HG03439 (cell line): ENCODE measurements at regions not wholly inside any gene's neighbourhood (a gene's known extent, or its start where the extent isn't known, plus 50 kb on each side); places are given as distances from the start of the nearest gene placed in this dataset.
A peak's percentile ranks its signal among the peaks of the same experiment; 100 is the strongest.
"Not testable (repeated sequence)": the region's sequence is repeated elsewhere in the genome, so short reads cannot be mapped to it uniquely, and the experiment has no call there.

Experiments used
- ATAC-seq: cut with Tn5 transposase; IDR thresholded peaks from one replicate; pipeline ENCODE4 v1.9.1; 2021; ENCODE audit warnings: mild to moderate bottlenecking, moderate library complexity; ENCODE audit not compliant: unreplicated experiment

DNA sequence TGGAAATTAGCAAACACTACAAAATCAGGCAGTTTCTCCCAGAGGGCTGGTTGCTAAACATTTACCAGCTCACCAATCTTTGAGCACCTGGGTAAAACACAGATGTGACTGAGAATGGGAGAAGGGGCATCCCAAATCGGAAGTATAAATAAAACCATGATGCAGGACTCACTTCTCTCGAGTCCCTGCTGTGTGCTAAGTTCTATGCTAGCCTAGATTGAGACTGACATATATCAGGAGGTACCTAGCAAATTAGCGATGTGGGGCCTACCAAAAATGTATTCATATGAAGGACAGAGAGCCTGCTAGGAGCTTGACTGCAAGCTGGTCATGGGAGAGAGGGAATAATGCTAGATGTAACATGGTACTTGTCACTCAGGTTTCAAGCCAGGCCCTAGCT lies 171.9 kb upstream of the PGRMC2 start:
- no peak for ATAC-seq

DNA sequence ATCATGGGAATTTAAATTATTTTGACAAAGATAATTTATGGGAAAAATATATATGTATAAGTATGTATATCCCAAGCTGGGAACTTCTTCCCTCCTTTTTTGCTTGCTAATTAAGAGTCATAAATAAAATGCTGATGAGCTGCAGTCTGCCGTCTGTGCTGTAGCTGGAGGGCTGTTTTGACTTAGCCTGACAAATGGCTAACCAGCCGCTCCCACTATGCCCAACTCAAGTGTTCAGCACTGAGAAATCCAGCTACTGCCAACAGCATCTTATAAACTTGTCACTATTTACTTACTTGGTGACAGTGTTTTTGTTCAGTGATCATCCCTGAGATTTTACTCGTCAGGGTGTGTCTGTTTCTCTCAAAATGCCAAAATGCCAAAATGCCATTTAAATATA lies 171.2 kb upstream of the PGRMC2 start:
- no peak for ATAC-seq

DNA sequence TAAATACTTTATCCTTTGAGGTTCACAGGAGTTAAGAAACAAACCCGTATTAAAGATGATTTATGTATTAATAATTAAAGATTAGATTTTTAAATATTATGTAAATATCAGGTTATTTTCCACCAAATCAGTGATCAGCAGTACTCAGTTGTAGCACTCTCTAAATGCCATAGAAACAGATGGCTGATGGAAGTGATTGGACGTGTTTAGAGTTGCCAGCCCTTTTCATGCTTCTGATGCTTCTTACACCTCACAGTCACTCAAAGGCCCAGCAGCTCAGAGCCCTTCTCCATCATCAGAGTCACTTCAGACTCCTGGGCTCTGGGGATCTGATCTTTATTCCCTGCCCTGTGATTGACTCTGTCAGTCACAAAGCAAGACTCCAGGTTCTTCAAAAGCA lies 170.1 kb upstream of the PGRMC2 start:
- no peak for ATAC-seq

DNA sequence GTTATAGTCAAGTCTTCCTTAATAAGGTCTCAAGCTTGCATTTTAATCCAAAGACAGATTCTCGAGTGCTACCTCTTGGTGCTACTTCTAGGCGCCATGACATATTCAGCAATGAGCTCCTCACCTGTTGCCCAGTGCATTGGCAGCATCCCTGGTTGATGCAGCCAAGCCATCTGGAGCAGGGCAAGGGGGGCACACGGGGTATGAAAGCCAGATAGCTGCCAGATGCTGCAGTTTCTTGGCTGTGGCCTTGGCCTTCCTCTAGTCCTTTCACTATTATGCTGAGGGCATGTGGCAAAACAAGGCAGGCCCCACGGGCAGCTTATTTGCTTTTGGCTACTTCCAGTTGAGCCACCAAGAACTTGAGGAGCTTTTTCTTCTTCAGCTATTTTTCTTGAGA lies 168.6 kb upstream of the PGRMC2 start:
- ATAC-seq = no peak

DNA sequence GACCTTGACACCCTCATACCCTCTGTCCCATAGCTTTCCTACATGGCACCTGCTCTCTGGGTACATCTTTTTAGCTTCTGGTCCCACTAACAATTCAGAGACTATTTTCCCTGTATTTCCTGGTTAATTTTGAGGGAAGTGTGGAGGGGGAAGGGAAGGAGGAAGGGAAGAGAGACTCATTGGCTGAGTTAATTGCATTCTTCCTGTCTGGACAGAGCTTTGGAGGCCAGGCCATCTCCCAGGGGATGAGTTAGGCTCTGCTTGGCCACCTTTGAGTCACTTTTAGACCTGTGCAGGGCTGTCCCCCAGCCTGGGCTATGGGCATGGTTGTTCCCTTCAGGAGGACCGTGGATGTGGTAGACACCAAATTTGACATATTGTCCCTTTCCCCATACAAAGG lies 167.9 kb upstream of the PGRMC2 start:
- no peak for ATAC-seq

DNA sequence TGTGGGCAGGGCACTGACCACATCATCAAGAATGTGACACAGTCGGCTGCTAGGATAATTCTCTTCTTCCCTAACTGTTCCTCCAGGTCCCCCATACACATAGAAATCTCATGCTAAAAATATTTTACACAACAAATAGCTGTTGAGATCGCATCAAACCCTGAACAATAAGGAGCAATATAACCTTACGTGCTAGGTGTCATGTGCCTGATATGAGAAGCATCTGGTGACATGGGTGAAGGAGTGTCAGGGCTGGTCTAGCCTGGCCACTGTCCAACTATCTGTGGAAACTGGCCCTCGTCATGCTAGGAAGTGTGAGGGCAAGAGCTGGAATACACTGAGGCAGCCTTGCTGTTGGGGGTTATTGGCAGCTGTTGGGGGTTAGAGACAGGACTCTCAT lies 167.3 kb upstream of the PGRMC2 start:
- no peak for ATAC-seq

DNA sequence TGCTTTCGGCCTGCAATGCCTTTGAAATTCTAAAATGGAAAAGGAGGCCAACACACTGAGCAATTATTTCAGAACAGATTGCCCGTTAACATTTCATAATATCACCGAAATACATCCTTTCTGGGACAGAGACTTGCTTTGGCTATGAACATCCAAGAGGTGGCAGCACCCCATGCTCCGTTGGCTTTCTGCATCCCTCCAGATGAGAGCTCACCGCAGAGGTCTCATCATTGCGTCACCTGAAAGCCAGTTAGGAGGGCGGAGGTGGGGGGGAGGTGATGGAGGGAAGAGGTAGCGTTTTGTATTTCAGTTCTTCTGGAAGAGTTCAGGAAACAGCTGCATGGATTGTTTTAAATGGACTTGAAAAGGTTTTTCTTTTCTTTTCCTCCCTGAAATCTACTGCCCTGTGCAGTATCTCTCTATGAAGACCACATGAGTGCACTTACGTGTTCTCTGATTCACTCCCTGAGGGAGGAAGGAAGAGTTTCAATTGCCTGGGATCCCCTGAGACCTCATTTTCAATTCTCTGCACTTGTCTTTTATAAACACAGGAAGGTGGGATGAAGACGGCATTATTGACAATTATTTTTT lies 166.8 kb upstream of the PGRMC2 start:
- ATAC-seq = peak; percentile 99

DNA sequence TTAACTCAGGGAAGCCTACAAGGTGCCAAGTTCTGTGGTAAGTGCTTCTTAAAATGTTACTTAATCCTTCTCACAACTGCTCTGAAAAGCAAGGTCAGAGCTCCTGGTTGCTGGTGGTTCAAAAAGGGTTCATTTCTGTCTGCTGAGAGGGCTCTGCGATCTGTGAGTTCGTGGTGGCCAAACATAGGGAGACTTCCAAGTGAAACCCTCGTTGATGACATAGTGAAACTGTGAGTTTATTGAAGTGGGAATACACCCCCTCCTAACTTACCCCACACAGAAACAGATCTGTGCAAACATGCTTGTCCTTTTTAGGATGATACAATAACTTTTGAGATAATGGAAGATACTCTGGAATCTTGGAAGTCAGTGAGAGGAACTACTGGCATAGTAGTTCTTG lies 164.8 kb upstream of the PGRMC2 start:
- no peak for ATAC-seq

DNA sequence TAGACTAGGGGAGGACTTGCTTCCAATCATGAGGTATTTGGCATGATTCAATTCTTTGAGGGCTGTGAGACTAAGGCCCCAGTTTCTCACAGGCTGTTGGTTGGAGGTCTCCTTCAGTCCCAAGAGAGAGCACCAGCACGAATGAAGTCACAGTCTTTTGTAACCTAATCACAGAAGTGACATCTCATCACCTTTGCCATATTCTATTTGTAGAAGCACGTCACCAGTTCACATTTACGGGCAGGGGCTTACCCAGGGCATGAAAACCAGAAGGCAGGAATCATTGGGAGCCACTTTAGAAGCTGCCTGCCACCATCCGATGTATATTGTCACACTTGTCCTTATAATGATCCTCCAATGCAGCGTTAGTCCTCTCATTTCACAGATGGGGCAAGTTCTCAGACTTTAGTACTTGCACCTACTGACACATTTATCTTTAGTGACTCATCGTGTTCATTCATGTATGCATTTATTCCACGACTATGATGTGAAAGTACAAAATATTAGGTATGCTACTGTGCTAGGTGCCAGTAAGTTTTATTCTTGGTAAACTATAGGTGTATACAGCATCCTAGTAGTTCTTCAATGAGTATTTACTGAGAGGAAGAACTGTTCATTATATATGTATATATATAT lies 163.8 kb upstream of the PGRMC2 start:
- ATAC-seq = no peak

DNA sequence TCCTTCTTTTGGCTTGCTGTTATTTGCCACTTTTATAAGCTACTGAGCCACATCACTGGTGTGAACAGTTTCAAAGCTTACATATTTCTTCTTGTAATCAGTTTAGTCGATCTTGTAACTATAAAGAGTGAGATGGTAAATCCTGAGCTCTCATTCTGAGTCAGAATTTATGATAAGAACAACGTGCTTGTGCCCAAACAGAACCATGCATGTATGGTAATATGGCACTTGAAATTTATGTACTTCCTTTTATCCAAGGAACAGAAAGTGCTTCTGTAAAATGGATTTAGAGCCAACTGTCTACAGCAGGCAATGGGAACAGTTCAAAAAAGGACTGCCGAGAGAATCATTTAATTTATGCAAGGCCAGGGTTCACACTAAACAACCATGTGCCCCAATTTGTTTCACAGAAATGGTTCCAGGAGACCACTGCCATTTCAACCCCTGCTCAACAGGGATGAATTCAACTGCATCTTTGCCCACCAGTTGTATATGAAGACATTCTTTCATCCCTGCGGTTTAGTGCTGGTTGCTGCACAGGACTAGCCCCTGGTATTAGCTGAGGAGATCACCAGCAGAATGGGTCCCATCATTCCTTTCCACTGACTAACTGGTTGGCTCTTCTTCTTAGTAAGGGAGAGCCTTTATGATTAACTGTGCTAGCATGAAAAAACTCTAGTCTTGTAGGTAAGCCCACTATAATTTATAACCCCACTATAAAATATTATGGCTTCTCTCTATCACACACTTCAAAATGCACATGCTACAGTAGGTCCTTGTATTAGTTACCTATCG lies 162.9 kb upstream of the PGRMC2 start:
- ATAC-seq = no peak

DNA sequence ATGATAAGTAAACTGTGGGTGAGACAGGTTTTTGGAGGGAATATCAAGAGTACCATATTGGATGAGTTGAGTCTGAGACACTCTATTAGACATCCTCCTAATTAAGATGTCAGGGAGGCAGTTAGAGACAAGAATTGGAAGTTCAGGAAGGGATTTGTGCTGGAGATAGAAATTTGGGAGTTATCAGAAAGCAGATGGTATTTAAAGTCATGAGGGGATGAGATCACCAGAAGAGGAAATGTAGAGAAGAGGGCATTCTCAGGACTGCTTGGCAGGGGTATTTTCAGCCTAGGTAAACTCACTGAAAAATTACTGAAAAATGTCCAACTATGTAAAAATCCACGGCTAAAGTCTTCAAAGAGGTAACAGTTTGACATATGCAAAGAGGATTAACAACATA lies 161.6 kb upstream of the PGRMC2 start:
- ATAC-seq = no peak

DNA sequence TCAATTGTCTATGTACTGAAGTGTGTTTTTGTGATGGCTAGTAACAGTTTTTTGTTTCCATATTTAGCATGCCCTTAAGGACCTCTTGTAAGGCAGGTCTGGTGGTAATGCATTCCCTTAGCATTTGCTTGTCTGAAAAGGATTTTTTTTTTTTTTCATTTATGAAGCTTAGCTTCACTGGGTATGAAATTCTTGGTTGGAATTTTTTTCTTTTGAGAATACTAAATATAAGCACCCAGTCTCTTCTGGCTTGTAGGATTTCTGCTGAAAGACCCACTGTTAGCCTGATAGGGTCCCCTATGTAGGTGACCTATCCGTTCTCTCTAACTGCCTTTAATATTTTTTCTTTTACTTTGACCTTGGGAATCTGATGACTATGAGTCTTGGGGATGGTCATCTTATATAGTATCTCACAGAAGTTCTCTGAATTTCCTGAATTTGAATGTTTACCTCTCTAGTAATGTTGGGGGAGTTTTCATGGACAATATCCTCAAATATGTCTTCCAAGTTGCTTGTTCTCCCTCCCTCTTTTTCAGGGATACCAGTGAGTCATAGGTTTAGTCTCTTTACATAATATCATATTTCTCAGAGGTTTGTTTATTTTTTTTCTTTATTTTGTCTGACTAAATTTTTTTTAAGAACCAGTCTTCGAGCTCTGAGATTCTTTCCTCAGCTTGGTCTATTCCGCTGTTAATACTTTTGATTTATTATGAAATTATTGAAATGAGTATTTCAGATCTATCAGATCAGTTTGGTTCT lies 157.1 kb upstream of the PGRMC2 start:
- ATAC-seq = no peak

DNA sequence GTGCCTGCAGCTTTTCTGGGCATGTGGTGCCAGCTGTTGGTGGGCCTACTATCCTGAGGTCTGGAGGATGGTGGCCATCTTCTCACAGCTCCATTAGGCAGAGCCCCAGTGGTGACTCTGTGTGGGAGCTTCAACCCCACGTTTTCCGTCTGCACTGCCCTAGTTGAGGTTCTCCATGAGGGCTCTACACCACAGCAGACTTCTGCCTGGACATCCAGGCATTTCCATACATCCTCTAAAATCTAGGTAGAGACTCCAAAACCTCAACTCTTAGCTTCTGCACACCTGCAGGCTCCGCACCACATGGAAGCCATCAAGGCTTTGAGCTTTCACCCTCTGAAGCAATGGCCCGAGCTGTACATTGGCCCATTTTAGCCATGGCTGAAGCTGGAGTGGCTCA lies 153.3 kb upstream of the PGRMC2 start:
- no peak for ATAC-seq

DNA sequence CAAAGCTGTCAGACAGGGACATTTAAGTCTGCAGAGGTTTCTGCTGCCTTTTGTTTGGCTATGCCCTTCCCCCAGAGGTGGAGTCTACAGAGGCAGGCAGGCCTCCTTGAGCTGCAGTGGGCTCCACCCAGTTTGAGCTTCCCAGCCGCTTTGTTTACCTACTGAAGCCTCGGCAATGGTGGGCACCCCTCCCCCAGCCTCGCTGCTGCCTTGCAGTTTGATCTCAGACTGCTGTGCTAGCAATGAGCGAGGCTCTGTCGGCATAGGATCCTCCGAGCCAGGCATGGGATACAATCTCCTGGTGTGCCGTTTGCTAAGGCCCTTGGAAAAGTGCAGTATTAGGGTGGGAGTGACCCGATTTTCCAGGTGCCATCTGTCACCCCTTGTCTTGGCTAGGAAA lies 149.4 kb upstream of the PGRMC2 start:
- ATAC-seq = not testable (repeated sequence)

DNA sequence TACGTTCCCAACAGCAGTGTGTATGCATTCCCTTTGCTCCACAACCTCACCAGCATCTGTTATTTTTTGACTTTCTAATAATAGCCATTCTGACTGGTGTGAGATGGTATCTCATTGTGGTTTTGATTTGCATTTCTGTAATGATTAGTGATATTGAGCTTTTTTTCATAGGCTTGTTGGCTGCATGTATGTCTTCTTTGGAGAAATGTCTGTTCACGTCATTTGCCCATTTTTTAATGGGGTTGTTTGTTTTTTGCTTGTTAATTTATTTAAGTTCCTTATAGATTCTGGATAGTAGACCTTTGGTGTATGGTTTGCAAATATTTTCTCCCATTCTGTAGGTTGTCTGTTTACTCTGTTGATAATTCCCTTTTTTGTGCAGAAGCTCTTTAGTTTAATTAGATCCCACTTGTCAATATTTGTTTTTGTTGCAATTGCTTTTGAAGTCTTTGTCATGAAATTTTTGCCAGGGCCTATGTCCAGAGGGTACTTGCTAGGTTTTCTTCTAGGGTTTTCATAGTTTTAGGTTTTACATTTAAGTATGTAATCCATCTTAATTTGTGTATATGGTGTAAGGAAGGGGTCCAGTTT lies 141.5 kb upstream of the PGRMC2 start:
- ATAC-seq = not testable (repeated sequence)

DNA sequence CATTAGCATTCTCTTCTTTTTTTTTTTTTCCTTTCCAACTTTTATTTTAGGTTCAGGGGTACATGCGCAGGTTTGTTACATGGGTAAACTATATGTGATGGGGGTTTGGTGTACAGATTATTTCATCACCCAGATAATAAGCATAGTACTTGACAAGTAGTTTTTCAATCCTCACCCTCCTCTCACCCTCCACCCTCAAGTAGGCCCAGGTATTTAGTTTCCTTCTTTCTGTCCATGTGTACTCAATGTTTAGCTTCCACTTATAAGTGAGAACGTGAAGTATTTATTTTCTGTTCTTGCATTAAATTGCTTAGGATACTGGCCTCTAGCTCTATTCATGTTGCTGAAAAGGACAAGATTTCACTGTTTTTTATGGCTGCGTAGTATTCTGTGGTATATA lies 140.8 kb upstream of the PGRMC2 start:
- ATAC-seq = no peak

DNA sequence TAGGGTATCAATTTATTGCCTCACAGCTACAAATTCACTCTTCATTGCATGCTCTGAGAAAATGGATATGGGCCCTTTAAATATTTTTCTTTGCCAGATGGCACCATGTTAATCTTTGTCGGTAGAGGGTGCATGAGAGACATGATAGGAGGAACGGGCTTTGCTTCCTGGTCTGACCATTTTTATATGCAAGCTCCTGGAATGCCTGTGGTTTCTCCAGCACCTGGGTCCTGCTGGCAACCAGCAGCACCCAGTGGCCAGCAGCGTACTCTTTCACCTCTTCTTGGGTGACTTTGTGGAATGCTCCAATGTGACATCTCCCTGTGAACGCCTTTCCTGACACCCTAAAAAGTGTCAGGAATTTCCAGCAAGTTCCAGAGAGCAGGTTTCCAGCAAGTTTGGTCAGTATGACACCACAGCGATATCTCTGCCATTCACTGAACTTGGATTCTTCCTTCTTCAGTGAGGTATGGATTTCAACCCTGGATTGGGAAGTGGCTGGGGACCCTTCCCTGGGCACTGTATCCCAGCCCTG lies 140.3 kb upstream of the PGRMC2 start:
- ATAC-seq = no peak

DNA sequence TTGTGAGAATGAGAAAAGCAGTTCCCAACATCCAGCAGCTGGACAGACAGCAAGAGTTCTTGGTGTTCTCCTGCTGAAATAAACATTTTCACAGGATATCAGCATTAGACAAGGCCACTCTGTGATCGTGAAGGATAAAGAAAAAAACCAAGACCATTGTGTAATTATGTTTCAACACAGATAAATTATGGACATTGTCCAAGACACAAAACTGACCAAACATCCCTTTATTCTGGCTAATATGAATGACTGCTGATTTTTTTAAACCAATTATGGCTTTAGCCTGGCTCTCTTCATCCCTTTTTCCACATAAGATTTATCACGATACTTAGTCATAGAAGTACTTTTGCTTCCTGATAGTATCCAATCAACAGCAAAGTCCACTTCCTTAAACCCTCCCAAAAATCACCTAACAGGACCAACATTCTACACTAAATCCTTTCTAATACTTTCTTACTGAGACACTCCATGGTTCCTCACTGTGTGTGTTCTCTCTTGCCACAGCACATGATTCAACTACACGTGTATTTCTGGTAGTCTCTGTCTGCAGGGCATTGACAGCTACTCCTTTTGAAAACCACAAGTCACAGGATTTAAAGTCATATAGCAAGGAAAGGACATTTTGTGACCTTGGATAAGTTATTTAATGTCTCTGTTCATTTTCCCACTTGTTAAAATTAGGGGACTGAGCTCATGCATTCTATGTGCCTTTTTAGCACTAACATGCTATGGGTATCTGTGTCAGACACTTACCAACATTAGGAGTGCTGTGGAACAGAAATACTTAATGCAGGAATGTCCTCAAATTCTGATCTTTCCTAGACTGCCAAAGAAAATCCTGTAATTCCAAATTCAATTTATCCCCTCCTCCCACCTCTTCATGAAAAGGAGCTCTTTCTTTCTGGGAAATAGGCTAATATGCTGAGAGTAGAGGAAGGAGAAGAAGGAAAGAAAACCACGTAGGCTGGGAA lies 137.2 kb upstream of the PGRMC2 start:
- no peak for ATAC-seq

DNA sequence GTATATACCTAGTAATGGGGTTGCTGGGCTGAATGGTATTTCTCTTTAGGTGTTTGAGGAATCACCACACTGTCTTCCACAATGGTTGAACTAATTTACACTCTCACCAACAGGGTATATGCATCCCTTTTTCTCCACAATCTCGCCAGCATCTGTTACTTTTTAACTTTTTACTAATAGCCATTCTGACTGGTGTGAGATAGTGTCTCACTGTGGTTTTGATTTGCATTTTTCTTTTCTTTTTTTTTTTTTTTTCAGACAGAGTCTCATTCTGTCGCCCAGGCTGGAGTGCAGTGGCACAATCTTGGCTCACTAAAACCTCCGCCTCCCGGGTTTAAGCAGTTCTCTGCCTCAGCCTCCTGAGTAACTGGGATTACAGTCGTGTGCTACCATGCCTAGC lies 134.7 kb upstream of the PGRMC2 start:
- peak; percentile 54 for ATAC-seq

DNA sequence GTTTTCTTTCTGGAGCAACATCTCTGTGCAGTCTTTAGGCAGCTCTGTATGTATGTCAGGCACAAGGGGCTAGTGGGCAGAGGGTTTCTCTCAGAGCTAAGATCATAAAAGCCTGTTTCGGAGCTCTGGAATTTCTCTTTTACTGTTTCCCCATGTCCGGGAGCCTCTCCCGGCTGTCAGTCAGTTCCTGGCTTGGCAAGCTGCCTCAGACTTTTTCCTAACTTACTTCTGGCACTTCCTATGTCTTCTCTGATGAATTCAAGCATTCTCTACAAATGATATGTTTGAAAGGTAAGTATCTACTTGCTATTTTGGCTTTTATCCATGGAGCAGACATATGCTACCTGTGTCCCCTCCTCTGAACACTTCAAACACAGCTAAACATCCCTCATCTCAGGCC lies 129.3 kb upstream of the PGRMC2 start:
- no peak for ATAC-seq
